Caco-2 (cell line): ENCODE measurements at regions not wholly inside any gene's neighbourhood (a gene's known extent, or its start where the extent isn't known, plus 50 kb on each side); places are given as distances from the start of the nearest gene placed in this dataset.

Experiments
- BruUV-seq: library from RNA; stranded (reverse); fragments of 400-500 nt; replicated peaks from 2 replicates; lab custom pipeline; 2021; lab: Mats Ljungman, UMichigan
- CTCF ChIA-PET: fragments of 300-600 bp; sonication (Branson Sonifier 250); formaldehyde crosslinking; loops from one replicate; lab custom pipeline; 2022; ENCODE audit warnings: antibody characterized with exemption; lab: Charles Lee
- POLR2A ChIA-PET: fragments of 300-600 bp; sonication (Branson Sonifier 250); formaldehyde crosslinking; loops from one replicate; lab custom pipeline; 2022; ENCODE audit warnings: antibody characterized with exemption; lab: Charles Lee
- DNase-seq, 2 experiments: peaks; one replicate each; pipeline versions ENCODE4 v3.0.0 to v3.0.0-alpha.2; 2020 to 2022
- H3K27me3 ChIP-seq: replicated peaks from 2 replicates; pipeline ENCODE4 v1.6.0; 2011; ENCODE audit warnings: low read length; ENCODE audit not compliant: control insufficient read depth, insufficient read depth
- H3K36me3 ChIP-seq: 2 replicates; pipeline ENCODE4 v1.5.1; 2011; ENCODE audit warnings: low read length; ENCODE audit not compliant: control insufficient read depth, insufficient read depth
- H3K4me1 ChIP-seq: fragments of 250-450 bp; sonication (Bioruptor Pico); 2 replicates; pipeline ENCODE4 v1.5.1; 2020; ENCODE audit warnings: mild to moderate bottlenecking
- H3K4me3 ChIP-seq: 2 replicates; pipeline ENCODE4 v1.5.1; 2011; ENCODE audit warnings: low read depth, mild to moderate bottlenecking, control low read depth, low read length
- H3K9me3 ChIP-seq: fragments of 250-450 bp; sonication (Bioruptor Pico); 2 replicates; pipeline ENCODE4 v1.5.1; 2020; ENCODE audit warnings: mild to moderate bottlenecking, moderate library complexity
- H3K27ac Mint-ChIP-seq: one replicate; pipeline ENCODE4 v1.8.0; 2022; ENCODE audit warnings: mixed read lengths; ENCODE audit not compliant: unreplicated experiment
- H3K27me3 Mint-ChIP-seq: one replicate; pipeline ENCODE4 v1.8.0; 2022; ENCODE audit warnings: mixed read lengths; ENCODE audit not compliant: insufficient read depth, unreplicated experiment
- H3K36me3 Mint-ChIP-seq: one replicate; pipeline ENCODE4 v1.8.0; 2022; ENCODE audit warnings: mild to moderate bottlenecking, mixed read lengths; ENCODE audit not compliant: insufficient read depth, unreplicated experiment
- H3K4me1 Mint-ChIP-seq: one replicate; pipeline ENCODE4 v1.8.0; 2022; ENCODE audit warnings: low read depth, mixed read lengths; ENCODE audit not compliant: unreplicated experiment
- H3K4me3 Mint-ChIP-seq: one replicate; pipeline ENCODE4 v1.8.0; 2022; ENCODE audit warnings: mild to moderate bottlenecking, moderate library complexity, mixed read lengths; ENCODE audit not compliant: unreplicated experiment
- H3K9me3 Mint-ChIP-seq: one replicate; pipeline ENCODE4 v1.8.0; 2022; ENCODE audit warnings: mixed read lengths; ENCODE audit not compliant: unreplicated experiment
- intact Hi-C: fragments of 100-400 bp; cut with micrococcal nuclease; formaldehyde crosslinking; loops from one replicate; pipeline ENCODE4 v1.10.0; 2022; ENCODE audit not compliant: unreplicated experiment
- TF ChIP-seq, protein P1 (sequence below), 2 experiments: fragments of 200-600 bp in 1 of 2; IDR thresholded peaks; 1 replicate in 1 of 2; 2 replicates in 1 of 2; pipeline versions ENCODE4 v1.5.1 to v1.8.0; 2011 to 2022; ENCODE audit warnings: antibody characterized with exemption in 1 of 2, control low read depth in 1 of 2, inconsistent platforms in 1 of 2, low read depth in 1 of 2, low read length in 1 of 2, mild to moderate bottlenecking in 1 of 2, moderate library complexity in 1 of 2; ENCODE audit not compliant: insufficient read depth in 1 of 2, severe bottlenecking in 1 of 2, unreplicated experiment in 1 of 2

- Histone ChIP-seq H3K9me3 (no peaks in the 10 kb centered on the region; the same call in 1 of the 2 replicates), H3K4me3 (no peak overlapping the region), H3K36me3 (no peaks in the 10 kb centered on the region), H3K27me3 (no peaks in the 10 kb centered on the region), H3K4me1 (peaks cover 61% of the 10 kb centered on the region)
- DNase-seq: no peak
- POLR2A ChIA-PET: no interaction called here
- Mint-ChIP-seq H3K27me3 (no peaks in the 10 kb centered on the region), H3K27ac (peak overlapping the region; percentile 80), H3K4me1 (peaks cover 16% of the 10 kb centered on the region), H3K4me3 (no peak overlapping the region), H3K9me3 (peaks cover 19% of the 10 kb centered on the region), H3K36me3 (peaks cover 5% of the 10 kb centered on the region)
- no TSS peak for BruUV-seq
- TF ChIP-seq, protein P1, sequence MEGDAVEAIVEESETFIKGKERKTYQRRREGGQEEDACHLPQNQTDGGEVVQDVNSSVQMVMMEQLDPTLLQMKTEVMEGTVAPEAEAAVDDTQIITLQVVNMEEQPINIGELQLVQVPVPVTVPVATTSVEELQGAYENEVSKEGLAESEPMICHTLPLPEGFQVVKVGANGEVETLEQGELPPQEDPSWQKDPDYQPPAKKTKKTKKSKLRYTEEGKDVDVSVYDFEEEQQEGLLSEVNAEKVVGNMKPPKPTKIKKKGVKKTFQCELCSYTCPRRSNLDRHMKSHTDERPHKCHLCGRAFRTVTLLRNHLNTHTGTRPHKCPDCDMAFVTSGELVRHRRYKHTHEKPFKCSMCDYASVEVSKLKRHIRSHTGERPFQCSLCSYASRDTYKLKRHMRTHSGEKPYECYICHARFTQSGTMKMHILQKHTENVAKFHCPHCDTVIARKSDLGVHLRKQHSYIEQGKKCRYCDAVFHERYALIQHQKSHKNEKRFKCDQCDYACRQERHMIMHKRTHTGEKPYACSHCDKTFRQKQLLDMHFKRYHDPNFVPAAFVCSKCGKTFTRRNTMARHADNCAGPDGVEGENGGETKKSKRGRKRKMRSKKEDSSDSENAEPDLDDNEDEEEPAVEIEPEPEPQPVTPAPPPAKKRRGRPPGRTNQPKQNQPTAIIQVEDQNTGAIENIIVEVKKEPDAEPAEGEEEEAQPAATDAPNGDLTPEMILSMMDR (IDR thresholded peaks at IDR 0.05; ENCODE audit: insufficient read depth in 1 of 2, low read depth in 1 of 2, low read length in 1 of 2, severe bottlenecking in 1 of 2, unreplicated experiment in 1 of 2): no peak
- CTCF ChIA-PET: no interaction called here
- intact Hi-C loops: loop anchor here (10.0 kb wide), 1 partner anchor 604 kb away; no protein-coding TSS in a partner anchor
Observed at GRCh38 chr6:81849248-81849647, 96.8 kb upstream of the TENT5A start.

DNA sequence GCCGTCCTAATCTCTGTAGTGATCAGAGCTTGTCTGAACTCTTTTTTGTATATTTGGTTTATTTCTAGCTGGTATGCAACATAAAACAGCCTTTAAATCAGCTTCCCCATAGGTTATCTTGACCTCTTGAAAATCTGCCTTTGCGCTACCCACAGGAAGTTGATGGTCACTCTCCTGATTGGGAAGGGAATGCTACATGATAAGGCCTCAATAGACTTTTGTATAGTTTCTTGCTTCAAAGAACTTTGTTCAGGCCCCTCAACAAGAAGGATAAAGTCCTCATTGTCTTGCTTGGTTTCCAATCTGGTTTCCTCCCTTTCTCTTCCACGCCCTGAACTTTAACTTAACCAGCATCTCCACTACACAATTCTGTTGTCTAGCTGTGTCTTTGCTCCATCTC lies 95.4 kb upstream of the TENT5A start:
- Histone ChIP-seq H3K9me3 (no peaks in the 10 kb centered on the region; the same call in 1 of the 2 replicates), H3K27me3 (no peaks in the 10 kb centered on the region), H3K4me3 (no peak overlapping the region), H3K4me1 (peaks cover 50% of the 10 kb centered on the region), H3K36me3 (no peaks in the 10 kb centered on the region)
- intact Hi-C loops: loop anchor here (1.0 to 10.0 kb wide), 2 partner anchors 10 to 603 kb away; no protein-coding TSS in a partner anchor
- peaks cover 19% of the 10 kb centered on the region for H3K9me3 Mint-ChIP-seq
- BruUV-seq: no TSS peak
- TF ChIP-seq, protein P1 (IDR thresholded peaks at IDR 0.05; ENCODE audit: insufficient read depth in 1 of 2, low read depth in 1 of 2, low read length in 1 of 2, severe bottlenecking in 1 of 2, unreplicated experiment in 1 of 2): no peak
- peak in 1 of 2 experiments; percentile 50 for DNase-seq
- H3K4me3 Mint-ChIP-seq: peak overlapping the region; percentile 4
- peaks cover 5% of the 10 kb centered on the region for H3K36me3 Mint-ChIP-seq
- H3K4me1 Mint-ChIP-seq: peaks cover 10% of the 10 kb centered on the region
- ChIA-PET POLR2A (no interaction called here), CTCF (no interaction called here)
- H3K27ac Mint-ChIP-seq: peak overlapping the region; percentile 71
- no peaks in the 10 kb centered on the region for H3K27me3 Mint-ChIP-seq

GRCh38 chr6:81844686-81845085 lies 92.2 kb upstream of the TENT5A start:
- Mint-ChIP-seq H3K9me3 (peaks cover 19% of the 10 kb centered on the region), H3K4me1 (peaks cover 10% of the 10 kb centered on the region), H3K27me3 (no peaks in the 10 kb centered on the region), H3K4me3 (no peak overlapping the region), H3K27ac (no peak overlapping the region), H3K36me3 (peaks cover 5% of the 10 kb centered on the region)
- TF ChIP-seq, protein P1 (IDR thresholded peaks at IDR 0.05; ENCODE audit: insufficient read depth in 1 of 2, low read depth in 1 of 2, low read length in 1 of 2, severe bottlenecking in 1 of 2, unreplicated experiment in 1 of 2): no peak
- POLR2A ChIA-PET: no interaction called here
- H3K4me3 ChIP-seq: no peak overlapping the region
- CTCF ChIA-PET: no interaction called here
- BruUV-seq: no TSS peak
- H3K36me3 ChIP-seq: no peaks in the 10 kb centered on the region
- H3K4me1 ChIP-seq: peaks cover 49% of the 10 kb centered on the region
- no peak for DNase-seq
- H3K27me3 ChIP-seq: no peaks in the 10 kb centered on the region
- intact Hi-C loops: loop anchor here (10.0 kb wide), 1 partner anchor 600 kb away; no protein-coding TSS in a partner anchor
- H3K9me3 ChIP-seq: no peaks in the 10 kb centered on the region
